Omental fat pad (tissue), 3 donors: ENCODE measurements at regions not wholly inside any gene's neighbourhood (a gene's known extent, or its start where the extent isn't known, plus 50 kb on each side); places are given as distances from the start of the nearest gene placed in this dataset.

Experiments used
- ATAC-seq: fragments of 150-250 bp; one replicate; pipeline ENCODE4 v1.9.1; 2016; ENCODE audit warnings: mild to moderate bottlenecking, moderate library complexity; ENCODE audit not compliant: low FRiP score
- DNase-seq: peaks from one replicate; pipeline ENCODE4 v3.0.0-alpha.2; 2019; ENCODE audit warnings: low spot score
- TF ChIP-seq, protein P1 (sequence below), 3 donors: fragments of 450-650 bp; IDR thresholded peaks; one replicate each; pipeline ENCODE4 v1.5.1; 2016 to 2017; ENCODE audit warnings: antibody characterized with exemption in 3 of 3, mild to moderate bottlenecking in 3 of 3, moderate library complexity in 2 of 3

DNA sequence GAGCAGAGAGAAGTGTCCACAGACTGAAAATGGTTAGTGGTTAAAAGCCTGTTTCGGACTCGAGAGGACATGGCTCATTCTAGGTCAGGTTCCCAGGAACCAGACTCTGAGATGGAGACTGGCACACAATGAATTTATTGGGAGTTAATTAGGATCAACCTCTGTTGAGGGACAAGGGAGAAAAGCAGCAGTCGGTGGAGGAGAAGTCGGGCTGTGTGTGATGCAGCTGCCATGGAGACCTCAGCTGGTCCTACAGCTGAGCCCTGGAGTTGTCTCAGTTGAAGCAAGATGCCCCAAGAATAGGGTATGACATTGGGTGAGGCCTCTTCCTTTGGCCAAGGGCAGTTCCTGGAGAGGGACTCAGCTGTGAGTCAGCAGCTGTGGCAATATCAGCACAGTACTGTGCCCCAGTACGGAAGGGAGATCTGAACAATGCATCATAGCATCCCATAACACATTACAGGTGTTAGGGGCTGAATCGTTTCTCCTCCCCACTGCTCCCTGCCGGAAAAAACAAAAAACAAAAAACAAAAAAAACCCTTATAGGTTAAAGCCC lies 105.4 kb downstream of the ABHD5 start:
- DNase-seq (no peak), ATAC-seq (no peak)
- TF ChIP-seq, protein P1, sequence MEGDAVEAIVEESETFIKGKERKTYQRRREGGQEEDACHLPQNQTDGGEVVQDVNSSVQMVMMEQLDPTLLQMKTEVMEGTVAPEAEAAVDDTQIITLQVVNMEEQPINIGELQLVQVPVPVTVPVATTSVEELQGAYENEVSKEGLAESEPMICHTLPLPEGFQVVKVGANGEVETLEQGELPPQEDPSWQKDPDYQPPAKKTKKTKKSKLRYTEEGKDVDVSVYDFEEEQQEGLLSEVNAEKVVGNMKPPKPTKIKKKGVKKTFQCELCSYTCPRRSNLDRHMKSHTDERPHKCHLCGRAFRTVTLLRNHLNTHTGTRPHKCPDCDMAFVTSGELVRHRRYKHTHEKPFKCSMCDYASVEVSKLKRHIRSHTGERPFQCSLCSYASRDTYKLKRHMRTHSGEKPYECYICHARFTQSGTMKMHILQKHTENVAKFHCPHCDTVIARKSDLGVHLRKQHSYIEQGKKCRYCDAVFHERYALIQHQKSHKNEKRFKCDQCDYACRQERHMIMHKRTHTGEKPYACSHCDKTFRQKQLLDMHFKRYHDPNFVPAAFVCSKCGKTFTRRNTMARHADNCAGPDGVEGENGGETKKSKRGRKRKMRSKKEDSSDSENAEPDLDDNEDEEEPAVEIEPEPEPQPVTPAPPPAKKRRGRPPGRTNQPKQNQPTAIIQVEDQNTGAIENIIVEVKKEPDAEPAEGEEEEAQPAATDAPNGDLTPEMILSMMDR (IDR thresholded peaks at IDR 0.05) = no peak

DNA sequence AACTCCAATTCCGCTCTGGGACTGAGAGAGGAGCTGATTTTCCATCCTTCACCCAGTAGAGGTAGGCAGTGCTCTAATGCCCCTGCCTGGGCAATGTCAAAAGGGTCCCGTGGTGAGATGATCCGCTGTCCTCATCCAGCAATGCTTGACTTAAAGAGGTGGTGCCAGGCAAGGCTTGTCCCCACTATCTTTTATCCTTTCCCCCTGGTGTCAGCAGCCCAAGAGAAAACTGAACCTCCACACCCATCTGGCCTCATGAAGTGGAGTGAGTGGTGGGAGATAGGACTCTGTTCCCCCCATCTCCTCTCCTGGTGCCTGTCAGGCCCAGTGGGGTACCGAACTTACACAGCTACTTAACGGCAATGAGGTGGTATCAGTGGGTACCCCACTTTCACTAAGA lies 107.1 kb downstream of the ABHD5 start:
- ATAC-seq = no peak

DNA sequence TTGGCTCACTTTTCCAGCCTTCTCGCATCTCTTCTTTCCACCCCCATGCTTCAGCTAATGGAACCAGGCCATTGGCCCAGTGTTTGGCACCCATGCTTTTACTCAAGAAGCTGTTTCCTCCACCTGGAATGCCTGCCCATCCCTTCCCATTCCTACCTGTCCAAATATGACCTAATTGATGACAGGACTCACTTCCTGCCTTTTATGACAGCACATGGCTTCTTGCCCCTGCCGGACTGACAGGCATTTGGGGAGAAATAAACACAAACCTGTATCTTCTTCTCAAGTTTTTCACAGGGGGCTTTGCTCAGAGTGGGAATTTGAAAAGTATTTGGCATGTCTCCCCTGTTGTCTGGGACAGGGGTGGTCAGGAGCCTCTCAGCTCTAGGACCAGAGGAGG lies 120.1 kb downstream of the ABHD5 start:
- TF ChIP-seq, protein P1 (IDR thresholded peaks at IDR 0.05) = no peak
- no peak for DNase-seq
- no peak for ATAC-seq

More for the DNA sequence above, 107.1 kb downstream of the ABHD5 start:
- no peak for DNase-seq
- TF ChIP-seq, protein P1 (IDR thresholded peaks at IDR 0.05) = no peak

GRCh38 chr3:43814461-43814860 lies 123.7 kb downstream of the ABHD5 start:
- TF ChIP-seq, protein P1 (IDR thresholded peaks at IDR 0.05) = no peak
- DNase-seq (no peak), ATAC-seq (no peak)

GRCh38 chr3:43816372-43816771 lies 125.6 kb downstream of the ABHD5 start:
- TF ChIP-seq, protein P1 (IDR thresholded peaks at IDR 0.05) = no peak
- ATAC-seq = no peak
- DNase-seq = no peak

DNA sequence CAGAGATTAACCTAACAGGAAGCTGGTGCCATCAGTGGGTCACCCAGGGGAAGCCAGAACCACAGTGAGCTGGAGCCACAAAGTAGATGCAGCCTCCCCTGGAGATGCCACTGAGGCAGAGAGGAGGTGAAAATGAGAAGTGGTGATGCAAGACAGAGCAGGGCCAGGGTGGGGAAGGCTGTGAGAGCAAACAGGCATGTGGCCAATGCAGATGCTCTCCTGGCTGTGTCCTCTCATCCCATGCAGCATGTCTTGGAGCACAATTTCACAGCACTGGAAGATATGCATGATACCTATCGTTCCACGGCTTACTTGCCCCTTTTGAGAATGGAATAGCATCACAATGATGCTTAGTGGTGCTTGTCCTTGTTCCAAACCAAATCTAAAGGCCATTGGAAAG lies 126.3 kb downstream of the ABHD5 start:
- ATAC-seq = no peak
- DNase-seq = no peak
- TF ChIP-seq, protein P1 (IDR thresholded peaks at IDR 0.05) = no peak

GRCh38 chr3:43817825-43818224 lies 127.1 kb downstream of the ABHD5 start:
- ATAC-seq (no peak), DNase-seq (no peak)
- TF ChIP-seq, protein P1 (IDR thresholded peaks at IDR 0.05) = no peak
